ENCODE measurements at regions not wholly inside any gene's neighbourhood (a gene's known extent, or its start where the extent isn't known, plus 50 kb on each side); places are given as distances from the start of the nearest gene placed in this dataset.

DNA sequence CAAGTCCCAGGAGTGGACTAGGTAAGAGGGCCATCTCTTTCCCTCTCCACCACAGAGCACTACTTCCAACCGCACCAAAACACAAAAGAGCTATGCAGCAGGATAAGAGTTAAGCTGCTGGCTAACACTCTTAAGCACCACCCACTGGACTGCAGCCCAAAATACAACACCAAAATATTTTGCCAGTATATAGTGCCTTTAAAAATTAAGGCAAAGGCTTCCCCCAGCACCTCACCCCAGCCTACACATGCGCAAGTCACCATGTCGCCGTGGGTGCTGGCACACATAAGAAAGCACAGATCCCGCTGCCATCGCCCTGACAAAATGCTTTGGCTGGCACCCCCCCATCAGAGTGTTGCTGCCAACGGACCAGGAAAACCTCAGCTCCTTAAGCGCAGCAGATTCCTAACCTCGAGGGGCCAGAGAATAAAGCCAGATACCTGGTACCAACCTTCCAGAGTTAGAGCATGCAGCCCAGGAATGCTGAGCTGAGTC lies 608.3 kb downstream of the PCDH17 start:
- no peak for TF ChIP-seq EZH2 (IDR thresholded peaks at IDR 0.05; ENCODE audit: insufficient read depth, low read length)
- TF ChIP-seq, protein P1, sequence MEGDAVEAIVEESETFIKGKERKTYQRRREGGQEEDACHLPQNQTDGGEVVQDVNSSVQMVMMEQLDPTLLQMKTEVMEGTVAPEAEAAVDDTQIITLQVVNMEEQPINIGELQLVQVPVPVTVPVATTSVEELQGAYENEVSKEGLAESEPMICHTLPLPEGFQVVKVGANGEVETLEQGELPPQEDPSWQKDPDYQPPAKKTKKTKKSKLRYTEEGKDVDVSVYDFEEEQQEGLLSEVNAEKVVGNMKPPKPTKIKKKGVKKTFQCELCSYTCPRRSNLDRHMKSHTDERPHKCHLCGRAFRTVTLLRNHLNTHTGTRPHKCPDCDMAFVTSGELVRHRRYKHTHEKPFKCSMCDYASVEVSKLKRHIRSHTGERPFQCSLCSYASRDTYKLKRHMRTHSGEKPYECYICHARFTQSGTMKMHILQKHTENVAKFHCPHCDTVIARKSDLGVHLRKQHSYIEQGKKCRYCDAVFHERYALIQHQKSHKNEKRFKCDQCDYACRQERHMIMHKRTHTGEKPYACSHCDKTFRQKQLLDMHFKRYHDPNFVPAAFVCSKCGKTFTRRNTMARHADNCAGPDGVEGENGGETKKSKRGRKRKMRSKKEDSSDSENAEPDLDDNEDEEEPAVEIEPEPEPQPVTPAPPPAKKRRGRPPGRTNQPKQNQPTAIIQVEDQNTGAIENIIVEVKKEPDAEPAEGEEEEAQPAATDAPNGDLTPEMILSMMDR (IDR thresholded peaks at IDR 0.05; ENCODE audit: insufficient read depth, low read depth, low read length), result no peak
